Tibial nerve (tissue), 4 donors: ENCODE measurements at regions not wholly inside any gene's neighbourhood (a gene's known extent, or its start where the extent isn't known, plus 50 kb on each side); places are given as distances from the start of the nearest gene placed in this dataset.

Experiments
- DNase-seq, 2 donors: peaks; one replicate each; pipeline ENCODE4 v3.0.0-alpha.2; 2019; ENCODE audit warnings: low spot score in 2 of 2
- H3K27ac ChIP-seq, 4 donors: fragments of 200-600 bp; sonication (generic) in 3 of 4; one replicate each; pipeline ENCODE4 v1.5.1; 2017 to 2019; ENCODE audit warnings: mild to moderate bottlenecking in 1 of 4
- H3K27me3 ChIP-seq, 2 donors: fragments of 200-600 bp; sonication (generic) in 1 of 2; one replicate each; pipeline versions ENCODE4 v1.5.1 to v1.6.0; 2017 to 2019
- H3K36me3 ChIP-seq, 3 donors: fragments of 200-600 bp; sonication (generic); one replicate each; pipeline ENCODE4 v1.5.1; 2018 to 2019
- H3K4me1 ChIP-seq, 4 donors: fragments of 200-600 bp; sonication (generic) in 3 of 4; one replicate each; pipeline ENCODE4 v1.5.1; 2017 to 2019
- H3K4me3 ChIP-seq, 4 donors: fragments of 200-600 bp; sonication (generic) in 3 of 4; one replicate each; pipeline ENCODE4 v1.5.1; 2017 to 2019; ENCODE audit warnings: mild to moderate bottlenecking in 1 of 4, moderate library complexity in 1 of 4
- H3K9me3 ChIP-seq, 4 donors: fragments of 200-600 bp; sonication (generic) in 3 of 4; one replicate each; pipeline ENCODE4 v1.5.1; 2017 to 2019
- CTCF ChIP-seq, 5 experiments: fragments of 200-600 bp in 3 of 5; fragments of 450-650 bp in 2 of 5; sonication (generic) in 3 of 5; IDR thresholded peaks; one replicate each; pipeline ENCODE4 v1.5.1; 2016 to 2019; ENCODE audit warnings: antibody characterized with exemption in 5 of 5, mild to moderate bottlenecking in 3 of 5, moderate library complexity in 2 of 5
- EP300 ChIP-seq, 2 donors: sonication (generic); formaldehyde crosslinking; IDR thresholded peaks; one replicate each; pipeline ENCODE4 v1.6.1; 2017; ENCODE audit warnings: antibody characterized with exemption in 2 of 2, mild to moderate bottlenecking in 1 of 2
- POLR2A ChIP-seq, 2 donors: fragments of 450-650 bp; IDR thresholded peaks; one replicate each; pipeline ENCODE4 v1.6.1; 2017; ENCODE audit warnings: antibody characterized with exemption in 2 of 2, mild to moderate bottlenecking in 2 of 2, moderate library complexity in 2 of 2
- WGBS, 2 donors: methylation state at CpG; one replicate each; pipeline ENCODE4 v1.1.5; 2018; 5-methylcytosine and 5-hydroxymethylcytosine counted together

- H3K4me3 ChIP-seq: no peak overlapping the region
- H3K4me1 ChIP-seq: peaks cover 0 to 59% (median 9%) of the 10 kb centered on the region in 4 donors
- peak in 1 of 2 donors; percentile 50 for DNase-seq
- peak overlapping the region in 2 of 4 donors; percentile 56 to 73 for H3K27ac ChIP-seq
- H3K9me3 ChIP-seq: no peaks in the 10 kb centered on the region
- no peaks in the 10 kb centered on the region for H3K36me3 ChIP-seq
- 66 to 72% methylated on average over 11 of the region's 11 CpGs for WGBS, 2 donors
- TF ChIP-seq EP300 (IDR thresholded peaks at IDR 0.05) (peak in 1 of 2 donors; percentile 77), CTCF (IDR thresholded peaks at IDR 0.05) (no peak)
- no peaks in the 10 kb centered on the region for H3K27me3 ChIP-seq
These were observed 181.6 kb downstream of the CDH26 start for GRCh38 chr20:60139663-60140446.

GRCh38 chr20:60142587-60142986 lies 184.4 kb downstream of the CDH26 start:
- DNase-seq: no peak
- Histone ChIP-seq H3K4me3 (no peak overlapping the region), H3K36me3 (no peaks in the 10 kb centered on the region), H3K9me3 (no peaks in the 10 kb centered on the region), H3K27ac (peak overlapping the region in 2 of 4 donors; percentile 3 to 12), H3K4me1 (peaks cover 0 to 58% (median 9%) of the 10 kb centered on the region in 4 donors), H3K27me3 (no peaks in the 10 kb centered on the region)
- TF ChIP-seq EP300 (IDR thresholded peaks at IDR 0.05): no peak
- no peak for TF ChIP-seq CTCF (IDR thresholded peaks at IDR 0.05)
- no peak for TF ChIP-seq POLR2A (IDR thresholded peaks at IDR 0.05)
- 68 to 72% methylated on average over 1 of the region's 1 CpG for WGBS, 2 donors

- H3K4me1 ChIP-seq: peaks cover 0 to 56% (median 9%) of the 10 kb centered on the region in 4 donors
- H3K4me3 ChIP-seq: no peak overlapping the region
- TF ChIP-seq CTCF (IDR thresholded peaks at IDR 0.05) (no peak), EP300 (IDR thresholded peaks at IDR 0.05) (no peak), POLR2A (IDR thresholded peaks at IDR 0.05) (no peak)
- 52 to 57% methylated on average over 3 of the region's 3 CpGs for WGBS, 2 donors
- no peaks in the 10 kb centered on the region for H3K36me3 ChIP-seq
- no peaks in the 10 kb centered on the region for H3K27me3 ChIP-seq
- DNase-seq: no peak
- no peaks in the 10 kb centered on the region for H3K9me3 ChIP-seq
- H3K27ac ChIP-seq: peak overlapping the region in 1 of 4 donors; percentile 12
These were observed 185.1 kb downstream of the CDH26 start for GRCh38 chr20:60143261-60143842.

DNA sequence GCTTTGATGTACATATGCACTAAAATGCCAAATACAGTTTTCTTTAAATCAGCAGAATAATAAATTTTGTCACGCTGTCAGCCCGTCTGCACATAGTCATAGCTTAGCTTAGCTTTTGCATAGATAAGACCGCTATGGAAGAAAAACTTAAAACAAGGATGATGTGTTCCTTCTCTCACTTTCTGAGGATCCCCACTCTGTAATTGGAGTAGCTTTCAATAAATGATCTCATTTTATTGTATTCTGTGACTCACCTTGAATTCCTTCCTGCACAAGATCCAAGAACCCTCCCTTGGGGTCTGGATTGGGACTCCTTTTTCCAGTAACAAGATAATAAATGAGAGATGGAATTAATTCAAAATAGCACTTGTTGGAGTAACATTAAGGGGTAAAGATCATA lies 186.2 kb downstream of the CDH26 start:
- WGBS, 2 donors: 97% methylated on average over 3 of the region's 3 CpGs
- no peak overlapping the region for H3K4me3 ChIP-seq
- DNase-seq: no peak

More for the DNA sequence above, 186.2 kb downstream of the CDH26 start:
- Histone ChIP-seq H3K4me1 (peaks cover 0 to 48% (median 4%) of the 10 kb centered on the region in 4 donors), H3K27me3 (no peaks in the 10 kb centered on the region), H3K36me3 (no peaks in the 10 kb centered on the region), H3K9me3 (no peaks in the 10 kb centered on the region), H3K27ac (no peak overlapping the region)
- TF ChIP-seq EP300 (IDR thresholded peaks at IDR 0.05) (no peak), CTCF (IDR thresholded peaks at IDR 0.05) (no peak), POLR2A (IDR thresholded peaks at IDR 0.05) (no peak)
